ENCODE measurements at regions not wholly inside any gene's neighbourhood (a gene's known extent, or its start where the extent isn't known, plus 50 kb on each side); places are given as distances from the start of the nearest gene placed in this dataset.

GRCh38 chr3:5069627-5070026 lies 52.5 kb upstream of the ARL8B start:
- DNase-seq (ENCODE audit: low read depth in 3 of 3), result no peak

- no peak for DNase-seq (ENCODE audit: low read depth in 3 of 3)
Measured at GRCh38 chr3:5071061-5071460, 51.0 kb upstream of the ARL8B start.

- DNase-seq (ENCODE audit: low read depth in 3 of 3), result no peak
Measured at GRCh38 chr3:5072100-5072816, 49.8 kb upstream of the ARL8B start.
